Fibroblast of lung (primary cell): ENCODE measurements at regions not wholly inside any gene's neighbourhood (a gene's known extent, or its start where the extent isn't known, plus 50 kb on each side); places are given as distances from the start of the nearest gene placed in this dataset.

ENCODE experiments used
- DNase-seq, 2 donors: peaks; one replicate each; pipeline versions ENCODE4 v3.0.0 to v3.0.0-alpha.2; 2010; ENCODE audit warnings: low read depth in 2 of 2
- H2AFZ ChIP-seq: 2 replicates; pipeline ENCODE4 v1.5.1; 2012; ENCODE audit warnings: low read length, control low read depth, inconsistent platforms
- H3K27ac ChIP-seq: 2 replicates; pipeline ENCODE4 v1.5.1; 2011; ENCODE audit warnings: low read length, control low read depth; ENCODE audit not compliant: insufficient read depth
- H3K27me3 ChIP-seq: 2 replicates; pipeline ENCODE4 v1.5.1; 2011; ENCODE audit warnings: mild to moderate bottlenecking, low read length; ENCODE audit not compliant: control insufficient read depth, insufficient read depth
- H3K36me3 ChIP-seq: 2 replicates; pipeline ENCODE4 v1.5.1; 2011; ENCODE audit warnings: low read length; ENCODE audit not compliant: control insufficient read depth, insufficient read depth
- H3K4me1 ChIP-seq: 2 replicates; pipeline ENCODE4 v1.5.1; 2011; ENCODE audit warnings: low read length; ENCODE audit not compliant: control insufficient read depth, insufficient read depth; ENCODE audit errors: extremely low read depth
- H3K4me2 ChIP-seq: 2 replicates; pipeline ENCODE4 v1.5.1; 2011; ENCODE audit warnings: low read length, control low read depth; ENCODE audit not compliant: insufficient read depth; ENCODE audit errors: extremely low read depth
- H3K4me3 ChIP-seq, 4 experiments: fragments of 200-600 bp in 1 of 4; sonication (generic) in 1 of 4; replicated peaks in 1 of 4; 2 replicates each; pipeline ENCODE4 v1.5.1; 2011 to 2016; ENCODE audit warnings: low read length in 4 of 4, low read depth in 3 of 4, mild to moderate bottlenecking in 3 of 4, control low read depth in 2 of 4, inconsistent platforms in 1 of 4, mixed read lengths in 1 of 4; ENCODE audit not compliant: insufficient read depth in 1 of 4; ENCODE audit errors: control extremely low read depth in 1 of 4
- H3K79me2 ChIP-seq: 2 replicates; pipeline ENCODE4 v1.5.1; 2012; ENCODE audit warnings: mild to moderate bottlenecking, low read length, inconsistent platforms; ENCODE audit not compliant: control insufficient read depth, insufficient read depth
- H3K9ac ChIP-seq: 2 replicates; pipeline ENCODE4 v1.5.1; 2011; ENCODE audit warnings: mild to moderate bottlenecking, low read length, control low read depth; ENCODE audit not compliant: insufficient read depth
- H3K9me3 ChIP-seq: 2 replicates; pipeline ENCODE4 v1.5.1; 2012; ENCODE audit warnings: low read depth, low read length; ENCODE audit not compliant: control insufficient read depth, insufficient read depth
- H4K20me1 ChIP-seq: 2 replicates; pipeline ENCODE4 v1.5.1; 2011; ENCODE audit warnings: low read length; ENCODE audit not compliant: control insufficient read depth, insufficient read depth; ENCODE audit errors: extremely low read depth
- CTCF ChIP-seq, 2 donors: IDR thresholded peaks in 1 of 2; conservative IDR thresholded peaks in 1 of 2; 1 replicate in 1 of 2; 2 replicates in 1 of 2; pipeline ENCODE4 v1.5.1; 2011 to 2012; ENCODE audit warnings: low read length in 2 of 2, control low read depth in 1 of 2, inconsistent platforms in 1 of 2, low read depth in 1 of 2, mild to moderate bottlenecking in 1 of 2
- EZH2 ChIP-seq: IDR thresholded peaks from 2 replicates; pipeline ENCODE4 v1.5.1; 2012; ENCODE audit warnings: low read length, control low read depth, mild to moderate bottlenecking; ENCODE audit errors: missing control alignments

GRCh38 chr1:4153571-4153970 is 253.5 kb upstream of the C1orf174 start:
- H3K9me3 ChIP-seq = no peaks in the 10 kb centered on the region
- H3K79me2 ChIP-seq = no peaks in the 10 kb centered on the region
- no peak overlapping the region for H3K4me2 ChIP-seq
- H3K9ac ChIP-seq = no peak overlapping the region
- H3K4me3 ChIP-seq = no peak overlapping the region
- H3K4me1 ChIP-seq = no peaks in the 10 kb centered on the region
- H3K27me3 ChIP-seq = no peaks in the 10 kb centered on the region
- H3K27ac ChIP-seq = no peak overlapping the region
- H2AFZ ChIP-seq = no peak overlapping the region
- no peaks in the 10 kb centered on the region for H4K20me1 ChIP-seq
- TF ChIP-seq CTCF (conservative IDR thresholded peaks at IDR 0.05 in 1 of 2, IDR thresholded peaks at IDR 0.05 in 1 of 2; ENCODE audit: low read depth in 1 of 2, low read length in 2 of 2) (no peak), EZH2 (no peak)
- DNase-seq = no peak
- H3K36me3 ChIP-seq = no peaks in the 10 kb centered on the region

- TF ChIP-seq CTCF (conservative IDR thresholded peaks at IDR 0.05 in 1 of 2, IDR thresholded peaks at IDR 0.05 in 1 of 2; ENCODE audit: low read depth in 1 of 2, low read length in 2 of 2) (no peak), EZH2 (no peak)
- H3K4me1 ChIP-seq = no peaks in the 10 kb centered on the region
- no peaks in the 10 kb centered on the region for H4K20me1 ChIP-seq
- no peak for DNase-seq
- H2AFZ ChIP-seq = no peak overlapping the region
- H3K9me3 ChIP-seq = no peaks in the 10 kb centered on the region
- no peaks in the 10 kb centered on the region for H3K79me2 ChIP-seq
- H3K4me2 ChIP-seq = no peak overlapping the region
- no peaks in the 10 kb centered on the region for H3K36me3 ChIP-seq
- H3K9ac ChIP-seq = no peak overlapping the region
- no peak overlapping the region for H3K4me3 ChIP-seq
- H3K27me3 ChIP-seq = no peaks in the 10 kb centered on the region
- no peak overlapping the region for H3K27ac ChIP-seq
These were observed 256.3 kb upstream of the C1orf174 start for GRCh38 chr1:4156241-4156973.

GRCh38 chr1:4160181-4160580 is 260.1 kb upstream of the C1orf174 start:
- H3K9me3 ChIP-seq = no peaks in the 10 kb centered on the region
- H3K4me3 ChIP-seq = no peak overlapping the region
- H2AFZ ChIP-seq = no peak overlapping the region
- no peak overlapping the region for H3K9ac ChIP-seq
- TF ChIP-seq CTCF (conservative IDR thresholded peaks at IDR 0.05 in 1 of 2, IDR thresholded peaks at IDR 0.05 in 1 of 2; ENCODE audit: low read depth in 1 of 2, low read length in 2 of 2) (no peak), EZH2 (no peak)
- no peaks in the 10 kb centered on the region for H3K79me2 ChIP-seq
- no peaks in the 10 kb centered on the region for H3K4me1 ChIP-seq
- H4K20me1 ChIP-seq = no peaks in the 10 kb centered on the region
- H3K27ac ChIP-seq = no peak overlapping the region
- no peaks in the 10 kb centered on the region for H3K36me3 ChIP-seq
- no peaks in the 10 kb centered on the region for H3K27me3 ChIP-seq
- no peak overlapping the region for H3K4me2 ChIP-seq
- no peak for DNase-seq
